HG03175 (cell line): ENCODE measurements at regions not wholly inside any gene's neighbourhood (a gene's known extent, or its start where the extent isn't known, plus 50 kb on each side); places are given as distances from the start of the nearest gene placed in this dataset.
"Not testable (repeated sequence)": the region's sequence is repeated elsewhere in the genome, so short reads cannot be mapped to it uniquely, and the experiment has no call there.

ENCODE experiments used
- ATAC-seq: cut with Tn5 transposase; IDR thresholded peaks from one replicate; pipeline ENCODE4 v1.9.1; 2021; ENCODE audit warnings: mild to moderate bottlenecking, moderate library complexity; ENCODE audit not compliant: unreplicated experiment

GRCh38 chr7:81080553-81080952 lies 161.7 kb upstream of the SEMA3C start:
- no peak for ATAC-seq

GRCh38 chr7:81079746-81080145 lies 160.9 kb upstream of the SEMA3C start:
- ATAC-seq: no peak

- ATAC-seq: no peak
These were observed 156.3 kb upstream of the SEMA3C start for GRCh38 chr7:81075150-81075549.

GRCh38 chr7:81074406-81074805 lies 155.6 kb upstream of the SEMA3C start:
- no peak for ATAC-seq

GRCh38 chr7:81073931-81074251 lies 155.0 kb upstream of the SEMA3C start:
- ATAC-seq: no peak

GRCh38 chr7:81070956-81071355 lies 152.1 kb upstream of the SEMA3C start:
- no peak for ATAC-seq

- ATAC-seq: no peak
These were observed 147.9 kb upstream of the SEMA3C start for GRCh38 chr7:81066797-81067196.

GRCh38 chr7:81064426-81064825 lies 145.6 kb upstream of the SEMA3C start:
- no peak for ATAC-seq

- ATAC-seq: no peak
These were observed 143.9 kb upstream of the SEMA3C start for GRCh38 chr7:81062755-81063154.

- not testable (repeated sequence) for ATAC-seq
These were observed 138.6 kb upstream of the SEMA3C start for GRCh38 chr7:81057469-81057868.

GRCh38 chr7:81053623-81054022 lies 134.8 kb upstream of the SEMA3C start:
- no peak for ATAC-seq

GRCh38 chr7:81051811-81052413 lies 133.1 kb upstream of the SEMA3C start:
- no peak for ATAC-seq

GRCh38 chr7:81045491-81046030 lies 126.7 kb upstream of the SEMA3C start:
- ATAC-seq: no peak

GRCh38 chr7:81042646-81043045 lies 123.8 kb upstream of the SEMA3C start:
- ATAC-seq: not testable (repeated sequence)

- ATAC-seq: no peak
These were observed 121.6 kb upstream of the SEMA3C start for GRCh38 chr7:81040496-81040895.

GRCh38 chr7:81036871-81037270 lies 118.0 kb upstream of the SEMA3C start:
- ATAC-seq: no peak

GRCh38 chr7:81036057-81036456 lies 117.2 kb upstream of the SEMA3C start:
- no peak for ATAC-seq

- no peak for ATAC-seq
These were observed 113.1 kb upstream of the SEMA3C start for GRCh38 chr7:81031996-81032395.

GRCh38 chr7:81031243-81031642 lies 112.4 kb upstream of the SEMA3C start:
- no peak for ATAC-seq

- ATAC-seq: no peak
These were observed 111.6 kb upstream of the SEMA3C start for GRCh38 chr7:81030472-81030871.

- ATAC-seq: no peak
These were observed 110.7 kb upstream of the SEMA3C start for GRCh38 chr7:81029511-81029910.

GRCh38 chr7:81025360-81025759 lies 106.5 kb upstream of the SEMA3C start:
- no peak for ATAC-seq

- no peak for ATAC-seq
These were observed 96.1 kb upstream of the SEMA3C start for GRCh38 chr7:81014908-81015307.
